PC-9 (cell line): ENCODE measurements at regions not wholly inside any gene's neighbourhood (a gene's known extent, or its start where the extent isn't known, plus 50 kb on each side); places are given as distances from the start of the nearest gene placed in this dataset.

ENCODE experiments used
- BruUV-seq: library from RNA; stranded (reverse); fragments of 400-500 nt; replicated peaks from 2 replicates; lab custom pipeline; 2021; lab: Mats Ljungman, UMichigan
- CTCF ChIA-PET: fragments of 300-600 bp; sonication (Branson Sonifier 250); formaldehyde crosslinking; loops from one replicate; lab custom pipeline; 2022; ENCODE audit warnings: antibody characterized with exemption; lab: Charles Lee
- POLR2A ChIA-PET: fragments of 300-600 bp; sonication (Branson Sonifier 250); formaldehyde crosslinking; loops from one replicate; lab custom pipeline; 2022; ENCODE audit warnings: antibody characterized with exemption; ENCODE audit not compliant: unreplicated experiment; lab: Charles Lee
- DNase-seq, 2 experiments: peaks; one replicate each; pipeline versions ENCODE4 v3.0.0 to v3.0.0-alpha.2; 2015 to 2022; ENCODE audit warnings: mixed read lengths in 1 of 2
- H2AFZ ChIP-seq: fragments of 200-600 bp; sonication (generic); 2 replicates; pipeline ENCODE4 v1.8.1; 2017; ENCODE audit warnings: antibody characterized with exemption
- H3F3A ChIP-seq: fragments of 200-600 bp; sonication (generic); 2 replicates; pipeline ENCODE4 v1.8.1; 2017; ENCODE audit warnings: antibody characterized with exemption, mild to moderate bottlenecking, low read depth; ENCODE audit not compliant: insufficient read depth
- H3K27ac ChIP-seq: fragments of 200-600 bp; sonication (generic); 2 replicates; pipeline ENCODE4 v1.6.1; 2016; ENCODE audit warnings: mixed run types
- H3K27me3 ChIP-seq: fragments of 200-600 bp; sonication (generic); 2 replicates; pipeline ENCODE4 v1.6.1; 2016; ENCODE audit warnings: low read depth, mixed run types; ENCODE audit not compliant: insufficient read depth
- H3K36me3 ChIP-seq: fragments of 200-600 bp; sonication (generic); 2 replicates; pipeline ENCODE4 v1.6.1; 2016; ENCODE audit warnings: low read depth, mixed run types
- H3K4me1 ChIP-seq: fragments of 200-600 bp; sonication (generic); replicated peaks from 2 replicates; pipeline ENCODE4 v1.6.1; 2016; ENCODE audit warnings: mixed run types; ENCODE audit not compliant: insufficient read depth
- H3K4me2 ChIP-seq: fragments of 200-600 bp; sonication (generic); 2 replicates; pipeline ENCODE4 v1.6.1; 2017; ENCODE audit warnings: mixed run types
- H3K4me3 ChIP-seq: fragments of 200-600 bp; sonication (generic); 2 replicates; pipeline ENCODE4 v1.6.1; 2016; ENCODE audit warnings: mixed run types
- H3K79me2 ChIP-seq: fragments of 200-600 bp; sonication (generic); 2 replicates; pipeline ENCODE4 v1.6.1; 2017; ENCODE audit warnings: low read depth, mixed run types
- H3K9me2 ChIP-seq: fragments of 200-600 bp; sonication (generic); 2 replicates; pipeline ENCODE4 v1.8.1; 2017; ENCODE audit warnings: mild to moderate bottlenecking; ENCODE audit not compliant: insufficient read depth
- H3K9me3 ChIP-seq: fragments of 200-600 bp; sonication (generic); 2 replicates; pipeline ENCODE4 v1.8.1; 2016; ENCODE audit warnings: low read depth; ENCODE audit not compliant: insufficient read depth
- H4K20me1 ChIP-seq: fragments of 200-600 bp; sonication (generic); 2 replicates; pipeline ENCODE4 v1.8.1; 2017; ENCODE audit not compliant: insufficient read depth
- EZH2 ChIP-seq: fragments of 200-600 bp; sonication (generic); IDR thresholded peaks from 2 replicates; pipeline ENCODE4 v1.8.0; 2017; ENCODE audit warnings: antibody characterized with exemption, low read depth
- intact Hi-C: fragments of 100-400 bp; cut with micrococcal nuclease; formaldehyde crosslinking; loops from one replicate; pipeline ENCODE4 v1.10.0; 2022; ENCODE audit not compliant: unreplicated experiment
- TF ChIP-seq, protein P1 (sequence below): fragments of 200-600 bp; sonication (generic); conservative IDR thresholded peaks from 2 replicates; pipeline ENCODE4 v1.6.1; 2017; ENCODE audit warnings: mixed run types, antibody characterized with exemption, mild to moderate bottlenecking, moderate library complexity

- intact Hi-C loops, result no loop called here
- Histone ChIP-seq H3K9me2 (no peaks in the 10 kb centered on the region), H2AFZ (no peak overlapping the region), H3K79me2 (no peaks in the 10 kb centered on the region), H4K20me1 (no peaks in the 10 kb centered on the region), H3K4me3 (no peak overlapping the region), H3K4me2 (no peak overlapping the region), H3K4me1 (no peaks in the 10 kb centered on the region), H3K27ac (no peak overlapping the region), H3K9me3 (no peaks in the 10 kb centered on the region), H3F3A (peaks cover 5% of the 10 kb centered on the region; the same call in 1 of the 2 replicates), H3K36me3 (no peaks in the 10 kb centered on the region), H3K27me3 (peaks cover 14% of the 10 kb centered on the region; the same call in 1 of the 2 replicates)
- TF ChIP-seq EZH2, result no peak
- TF ChIP-seq, protein P1, sequence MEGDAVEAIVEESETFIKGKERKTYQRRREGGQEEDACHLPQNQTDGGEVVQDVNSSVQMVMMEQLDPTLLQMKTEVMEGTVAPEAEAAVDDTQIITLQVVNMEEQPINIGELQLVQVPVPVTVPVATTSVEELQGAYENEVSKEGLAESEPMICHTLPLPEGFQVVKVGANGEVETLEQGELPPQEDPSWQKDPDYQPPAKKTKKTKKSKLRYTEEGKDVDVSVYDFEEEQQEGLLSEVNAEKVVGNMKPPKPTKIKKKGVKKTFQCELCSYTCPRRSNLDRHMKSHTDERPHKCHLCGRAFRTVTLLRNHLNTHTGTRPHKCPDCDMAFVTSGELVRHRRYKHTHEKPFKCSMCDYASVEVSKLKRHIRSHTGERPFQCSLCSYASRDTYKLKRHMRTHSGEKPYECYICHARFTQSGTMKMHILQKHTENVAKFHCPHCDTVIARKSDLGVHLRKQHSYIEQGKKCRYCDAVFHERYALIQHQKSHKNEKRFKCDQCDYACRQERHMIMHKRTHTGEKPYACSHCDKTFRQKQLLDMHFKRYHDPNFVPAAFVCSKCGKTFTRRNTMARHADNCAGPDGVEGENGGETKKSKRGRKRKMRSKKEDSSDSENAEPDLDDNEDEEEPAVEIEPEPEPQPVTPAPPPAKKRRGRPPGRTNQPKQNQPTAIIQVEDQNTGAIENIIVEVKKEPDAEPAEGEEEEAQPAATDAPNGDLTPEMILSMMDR, result no peak
- ChIA-PET CTCF (no interaction called here), POLR2A (no interaction called here)
- DNase-seq, result no peak
- BruUV-seq, result no TSS peak
Observed at GRCh38 chr1:29825941-29826415, 589.7 kb downstream of the PTPRU start.

DNA sequence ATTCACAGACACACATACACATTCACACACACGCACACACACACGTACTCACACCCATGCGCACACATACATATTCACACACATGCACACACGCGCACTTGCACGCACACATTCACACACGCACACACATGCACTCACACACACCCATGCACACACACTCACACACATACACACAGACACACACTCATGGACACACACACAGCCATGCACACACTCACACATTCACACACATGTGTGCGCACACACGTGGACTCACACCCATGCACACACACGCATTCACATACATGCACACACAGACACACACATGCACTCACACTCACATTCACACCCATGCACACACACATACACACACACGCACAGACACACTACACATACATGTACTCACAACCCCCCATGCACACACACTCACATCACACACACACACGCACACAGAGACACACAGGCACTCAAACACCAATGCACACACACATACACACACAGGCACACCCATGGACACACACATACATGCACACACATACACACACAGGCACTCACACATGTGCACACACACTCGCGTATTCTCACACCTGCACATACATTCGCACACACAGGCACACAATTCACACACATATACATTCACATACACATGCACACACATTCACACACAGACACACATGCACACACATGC, 589.1 kb downstream of the PTPRU start:
- H4K20me1 ChIP-seq, result no peaks in the 10 kb centered on the region
- H3K9me2 ChIP-seq, result no peaks in the 10 kb centered on the region
- no peak overlapping the region for H2AFZ ChIP-seq
- H3K4me3 ChIP-seq, result no peak overlapping the region
- BruUV-seq, result no TSS peak
- DNase-seq, result no peak
- no peaks in the 10 kb centered on the region for H3K9me3 ChIP-seq
- no peaks in the 10 kb centered on the region for H3K4me1 ChIP-seq
- CTCF ChIA-PET, result no interaction called here
- H3K4me2 ChIP-seq, result no peak overlapping the region
- intact Hi-C loops, result no loop called here
- peaks cover 5% of the 10 kb centered on the region; the same call in 1 of the 2 replicates for H3F3A ChIP-seq
- H3K79me2 ChIP-seq, result no peaks in the 10 kb centered on the region
- H3K27ac ChIP-seq, result no peak overlapping the region
- TF ChIP-seq, protein P1, result no peak
- TF ChIP-seq EZH2, result no peak
- POLR2A ChIA-PET, result no interaction called here
- peaks cover 9% of the 10 kb centered on the region; the same call in 1 of the 2 replicates for H3K27me3 ChIP-seq
- H3K36me3 ChIP-seq, result no peaks in the 10 kb centered on the region

- POLR2A ChIA-PET, result no interaction called here
- Histone ChIP-seq H3K79me2 (no peaks in the 10 kb centered on the region), H3K4me1 (no peaks in the 10 kb centered on the region), H3K36me3 (no peaks in the 10 kb centered on the region), H3K9me3 (no peaks in the 10 kb centered on the region), H3K27me3 (peaks cover 4% of the 10 kb centered on the region; the same call in 1 of the 2 replicates), H3K4me3 (no peak overlapping the region), H3F3A (peaks cover 5% of the 10 kb centered on the region; the same call in 1 of the 2 replicates), H2AFZ (no peak overlapping the region), H4K20me1 (no peaks in the 10 kb centered on the region), H3K9me2 (no peaks in the 10 kb centered on the region), H3K27ac (no peak overlapping the region), H3K4me2 (no peak overlapping the region)
- no peak for TF ChIP-seq EZH2
- TF ChIP-seq, protein P1, result no peak
- DNase-seq, result no peak
- BruUV-seq, result no TSS peak
- CTCF ChIA-PET, result no interaction called here
- intact Hi-C loops, result no loop called here
Observed at GRCh38 chr1:29824511-29825273, 588.4 kb downstream of the PTPRU start.
